ENCODE measurements at regions not wholly inside any gene's neighbourhood (a gene's known extent, or its start where the extent isn't known, plus 50 kb on each side); places are given as distances from the start of the nearest gene placed in this dataset.

- DNase-seq: no peak
Measured at GRCh38 chr11:113634940-113635575, 71.0 kb downstream of the TMPRSS5 start.

- no peak for DNase-seq
Measured at GRCh38 chr11:113632981-113633380, 73.1 kb downstream of the TMPRSS5 start.

- no peak for DNase-seq
Measured at GRCh38 chr11:113629562-113629961, 76.5 kb downstream of the TMPRSS5 start.

- no peak for DNase-seq
Measured at GRCh38 chr11:113628912-113629311, 77.2 kb downstream of the TMPRSS5 start.

GRCh38 chr11:113627946-113628345 lies 78.2 kb downstream of the TMPRSS5 start:
- DNase-seq: no peak

GRCh38 chr11:113627297-113627696 lies 78.8 kb downstream of the TMPRSS5 start:
- DNase-seq: no peak

- no peak for DNase-seq
Measured at GRCh38 chr11:113626736-113627135, 79.4 kb downstream of the TMPRSS5 start.

GRCh38 chr11:113623114-113623513 lies 83.0 kb downstream of the TMPRSS5 start:
- no peak for DNase-seq

GRCh38 chr11:113618360-113618759 lies 87.7 kb downstream of the TMPRSS5 start:
- no peak for DNase-seq

GRCh38 chr11:113615773-113616172 lies 90.3 kb downstream of the TMPRSS5 start:
- DNase-seq: no peak

GRCh38 chr11:113615098-113615497 lies 91.0 kb downstream of the TMPRSS5 start:
- DNase-seq: no peak

- no peak for DNase-seq
Measured at GRCh38 chr11:113614097-113614496, 92.0 kb downstream of the TMPRSS5 start.

- no peak for DNase-seq
Measured at GRCh38 chr11:113613619-113614018, 92.5 kb downstream of the TMPRSS5 start.

GRCh38 chr11:113604186-113604585 lies 101.9 kb downstream of the TMPRSS5 start:
- DNase-seq: no peak

GRCh38 chr11:113603277-113604059 lies 102.6 kb downstream of the TMPRSS5 start:
- no peak for DNase-seq

- no peak for DNase-seq
Measured at GRCh38 chr11:113602483-113602882, 103.6 kb downstream of the TMPRSS5 start.

GRCh38 chr11:113596658-113597057 lies 109.5 kb downstream of the TMPRSS5 start:
- DNase-seq: no peak

GRCh38 chr11:113595810-113596594 lies 110.1 kb downstream of the TMPRSS5 start:
- no peak for DNase-seq

GRCh38 chr11:113593698-113594308 lies 112.3 kb downstream of the TMPRSS5 start:
- no peak for DNase-seq

- DNase-seq: no peak
Measured at GRCh38 chr11:113591117-113591516, 115.0 kb downstream of the TMPRSS5 start.

GRCh38 chr11:113587308-113587739 lies 112.1 kb upstream of the DRD2 start:
- DNase-seq: no peak

GRCh38 chr11:113584371-113584770 lies 109.2 kb upstream of the DRD2 start:
- no peak for DNase-seq

GRCh38 chr11:113581713-113582112 lies 106.5 kb upstream of the DRD2 start:
- DNase-seq: no peak

Measured in activated gamma-delta T cell treated with Interleukin-2 at 50 U/mL for 16 hours (primary cell).